Tibial nerve (tissue), 4 donors: ENCODE measurements at regions not wholly inside any gene's neighbourhood (a gene's known extent, or its start where the extent isn't known, plus 50 kb on each side); places are given as distances from the start of the nearest gene placed in this dataset.

Source experiments
- EP300 ChIP-seq, 2 donors: sonication (generic); formaldehyde crosslinking; IDR thresholded peaks; one replicate each; pipeline ENCODE4 v1.6.1; 2017; ENCODE audit warnings: antibody characterized with exemption in 2 of 2, mild to moderate bottlenecking in 1 of 2
- POLR2A ChIP-seq, 2 donors: fragments of 450-650 bp; IDR thresholded peaks; one replicate each; pipeline ENCODE4 v1.6.1; 2017; ENCODE audit warnings: antibody characterized with exemption in 2 of 2, mild to moderate bottlenecking in 2 of 2, moderate library complexity in 2 of 2
- TF ChIP-seq, protein P1 (sequence below), 5 experiments: fragments of 200-600 bp in 3 of 5; fragments of 450-650 bp in 2 of 5; sonication (generic) in 3 of 5; IDR thresholded peaks; one replicate each; pipeline ENCODE4 v1.5.1; 2016 to 2019; ENCODE audit warnings: antibody characterized with exemption in 5 of 5, mild to moderate bottlenecking in 3 of 5, moderate library complexity in 2 of 5

DNA sequence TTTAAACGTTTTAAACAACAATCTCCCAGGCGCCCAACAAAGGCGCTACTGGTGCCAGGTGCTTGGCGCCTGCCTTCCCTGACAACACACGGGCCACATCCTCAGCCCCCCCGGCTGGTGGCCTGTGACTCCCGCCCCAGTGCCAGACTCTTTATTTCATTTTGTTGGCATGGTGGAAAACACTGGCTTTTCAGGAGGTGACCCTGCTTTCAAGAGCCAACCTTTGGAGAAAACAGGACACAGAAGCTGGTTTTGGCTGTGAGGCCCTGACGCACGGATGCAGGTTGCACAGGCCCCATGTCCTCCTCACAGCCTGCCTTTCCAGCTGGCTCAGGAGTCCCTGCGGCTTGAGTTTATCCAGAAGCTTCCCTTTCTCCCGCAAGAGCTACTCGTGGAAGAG, 100.0 kb downstream of the METRNL start:
- no peak for TF ChIP-seq POLR2A (IDR thresholded peaks at IDR 0.05)
- TF ChIP-seq, protein P1, sequence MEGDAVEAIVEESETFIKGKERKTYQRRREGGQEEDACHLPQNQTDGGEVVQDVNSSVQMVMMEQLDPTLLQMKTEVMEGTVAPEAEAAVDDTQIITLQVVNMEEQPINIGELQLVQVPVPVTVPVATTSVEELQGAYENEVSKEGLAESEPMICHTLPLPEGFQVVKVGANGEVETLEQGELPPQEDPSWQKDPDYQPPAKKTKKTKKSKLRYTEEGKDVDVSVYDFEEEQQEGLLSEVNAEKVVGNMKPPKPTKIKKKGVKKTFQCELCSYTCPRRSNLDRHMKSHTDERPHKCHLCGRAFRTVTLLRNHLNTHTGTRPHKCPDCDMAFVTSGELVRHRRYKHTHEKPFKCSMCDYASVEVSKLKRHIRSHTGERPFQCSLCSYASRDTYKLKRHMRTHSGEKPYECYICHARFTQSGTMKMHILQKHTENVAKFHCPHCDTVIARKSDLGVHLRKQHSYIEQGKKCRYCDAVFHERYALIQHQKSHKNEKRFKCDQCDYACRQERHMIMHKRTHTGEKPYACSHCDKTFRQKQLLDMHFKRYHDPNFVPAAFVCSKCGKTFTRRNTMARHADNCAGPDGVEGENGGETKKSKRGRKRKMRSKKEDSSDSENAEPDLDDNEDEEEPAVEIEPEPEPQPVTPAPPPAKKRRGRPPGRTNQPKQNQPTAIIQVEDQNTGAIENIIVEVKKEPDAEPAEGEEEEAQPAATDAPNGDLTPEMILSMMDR (IDR thresholded peaks at IDR 0.05): no peak
- peak in 1 of 2 donors; percentile 54 for TF ChIP-seq EP300 (IDR thresholded peaks at IDR 0.05)
